ENCODE measurements at regions not wholly inside any gene's neighbourhood (a gene's known extent, or its start where the extent isn't known, plus 50 kb on each side); places are given as distances from the start of the nearest gene placed in this dataset.

DNA sequence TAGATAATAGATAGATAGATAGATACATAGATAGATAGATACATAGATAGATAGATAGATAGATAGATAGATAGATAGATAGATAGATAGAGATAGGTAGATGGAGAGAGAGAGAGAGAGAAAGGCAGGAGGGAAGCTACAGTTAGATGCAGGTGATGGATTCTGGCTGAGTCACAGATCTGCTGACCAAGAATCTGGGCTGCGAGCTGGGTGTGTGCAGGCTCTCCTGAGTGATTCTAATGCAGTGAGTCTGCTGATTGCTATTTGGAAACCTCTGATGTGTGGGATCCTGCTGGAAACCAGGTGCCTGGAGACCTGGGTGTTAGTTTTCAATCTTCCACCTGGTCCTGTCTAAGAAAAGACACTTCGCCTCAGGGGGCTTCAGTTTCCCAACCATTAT, 1441.8 kb downstream of the TBC1D22A start:
- no peak overlapping the region for H3K4me3 Mint-ChIP-seq
- no peaks in the 10 kb centered on the region for H3K4me1 Mint-ChIP-seq
- no peak overlapping the region for H3K27ac Mint-ChIP-seq
- TF ChIP-seq, protein P1, sequence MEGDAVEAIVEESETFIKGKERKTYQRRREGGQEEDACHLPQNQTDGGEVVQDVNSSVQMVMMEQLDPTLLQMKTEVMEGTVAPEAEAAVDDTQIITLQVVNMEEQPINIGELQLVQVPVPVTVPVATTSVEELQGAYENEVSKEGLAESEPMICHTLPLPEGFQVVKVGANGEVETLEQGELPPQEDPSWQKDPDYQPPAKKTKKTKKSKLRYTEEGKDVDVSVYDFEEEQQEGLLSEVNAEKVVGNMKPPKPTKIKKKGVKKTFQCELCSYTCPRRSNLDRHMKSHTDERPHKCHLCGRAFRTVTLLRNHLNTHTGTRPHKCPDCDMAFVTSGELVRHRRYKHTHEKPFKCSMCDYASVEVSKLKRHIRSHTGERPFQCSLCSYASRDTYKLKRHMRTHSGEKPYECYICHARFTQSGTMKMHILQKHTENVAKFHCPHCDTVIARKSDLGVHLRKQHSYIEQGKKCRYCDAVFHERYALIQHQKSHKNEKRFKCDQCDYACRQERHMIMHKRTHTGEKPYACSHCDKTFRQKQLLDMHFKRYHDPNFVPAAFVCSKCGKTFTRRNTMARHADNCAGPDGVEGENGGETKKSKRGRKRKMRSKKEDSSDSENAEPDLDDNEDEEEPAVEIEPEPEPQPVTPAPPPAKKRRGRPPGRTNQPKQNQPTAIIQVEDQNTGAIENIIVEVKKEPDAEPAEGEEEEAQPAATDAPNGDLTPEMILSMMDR (IDR thresholded peaks at IDR 0.05; ENCODE audit: unreplicated experiment in 3 of 3), result no peak
- peaks cover 19% of the 10 kb centered on the region for H3K27me3 Mint-ChIP-seq (ENCODE audit: low read depth)
- no peaks in the 10 kb centered on the region for H3K36me3 Mint-ChIP-seq (ENCODE audit: low read depth)
- no peaks in the 10 kb centered on the region for H3K9me3 Mint-ChIP-seq

DNA sequence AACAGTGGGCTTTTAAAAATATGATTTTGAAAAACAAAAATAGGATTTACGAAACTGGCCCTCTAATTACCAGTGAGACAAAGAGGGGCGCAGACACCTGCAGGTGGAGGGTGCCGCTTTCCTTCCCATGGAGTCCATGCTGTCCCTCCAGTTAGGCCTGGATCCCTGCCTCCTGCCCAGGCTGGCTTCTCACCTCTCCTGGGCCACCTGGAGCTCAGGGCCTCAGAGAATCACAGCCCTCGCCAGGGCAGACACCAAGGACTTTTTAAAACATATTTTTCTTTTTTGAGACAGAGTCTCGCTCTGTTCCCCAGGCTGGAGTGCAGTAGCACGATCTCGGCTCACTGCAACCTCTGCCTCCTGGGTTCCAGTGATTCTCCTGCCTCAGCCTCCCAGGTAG, 1437.2 kb downstream of the TBC1D22A start:
- no peaks in the 10 kb centered on the region for H3K4me1 Mint-ChIP-seq
- H3K4me3 Mint-ChIP-seq, result no peak overlapping the region
- H3K9me3 Mint-ChIP-seq, result peaks cover 4% of the 10 kb centered on the region
- H3K27me3 Mint-ChIP-seq (ENCODE audit: low read depth), result peaks cover 16% of the 10 kb centered on the region
- no peaks in the 10 kb centered on the region for H3K36me3 Mint-ChIP-seq (ENCODE audit: low read depth)
- TF ChIP-seq, protein P1 (IDR thresholded peaks at IDR 0.05; ENCODE audit: unreplicated experiment in 3 of 3), result no peak
- no peak overlapping the region for H3K27ac Mint-ChIP-seq

DNA sequence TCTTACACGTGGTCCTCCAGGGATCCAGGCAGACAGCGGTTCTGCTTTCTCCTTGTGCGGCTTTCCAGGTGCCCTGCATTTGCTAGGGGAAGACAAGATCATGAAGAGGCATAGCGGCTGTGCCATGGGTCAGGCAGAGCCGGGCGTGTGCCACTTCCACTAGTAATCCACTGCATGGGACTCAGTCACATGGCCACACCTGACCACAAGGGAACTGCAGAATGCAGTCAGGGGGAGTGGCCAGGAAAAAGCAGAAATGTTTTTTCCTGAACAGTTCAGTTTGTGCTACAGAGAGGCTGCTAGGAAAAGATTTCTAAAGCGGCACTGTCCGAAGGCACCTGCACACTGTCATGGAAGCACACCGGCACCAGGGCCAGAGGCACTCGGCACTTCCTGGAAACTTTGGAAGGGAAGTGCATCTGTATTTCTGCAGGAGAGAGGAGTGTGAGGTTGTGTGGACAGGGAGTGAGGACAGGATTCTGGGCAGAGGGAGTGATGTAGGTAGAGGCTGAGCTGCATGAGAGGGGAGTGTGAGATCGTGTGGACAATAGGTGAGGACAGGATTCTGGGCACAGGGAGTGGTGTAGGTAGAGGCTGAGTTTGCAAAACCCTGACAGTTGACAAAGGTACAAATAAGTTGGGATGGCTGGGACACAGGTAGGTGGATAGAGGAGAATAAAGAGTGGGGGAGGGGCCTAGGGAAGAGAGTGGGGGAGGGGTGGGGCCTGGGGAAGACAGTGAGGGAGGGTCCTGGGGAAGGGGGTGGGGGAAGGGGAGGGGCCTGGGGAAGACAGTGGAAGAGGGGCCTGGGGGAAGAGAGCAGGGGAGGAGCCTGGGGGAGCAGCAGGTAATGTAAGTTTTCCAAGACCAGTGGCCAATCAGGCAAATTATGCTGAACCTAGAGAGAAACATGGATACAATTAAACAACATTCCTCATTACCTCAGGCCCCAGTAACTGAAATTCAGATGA, 1436.3 kb downstream of the TBC1D22A start:
- Mint-ChIP-seq H3K27ac (no peak overlapping the region), H3K4me1 (no peaks in the 10 kb centered on the region), H3K4me3 (no peak overlapping the region), H3K9me3 (peaks cover 4% of the 10 kb centered on the region), H3K27me3 (ENCODE audit: low read depth) (peaks cover 11% of the 10 kb centered on the region), H3K36me3 (ENCODE audit: low read depth) (no peaks in the 10 kb centered on the region)
- TF ChIP-seq, protein P1 (IDR thresholded peaks at IDR 0.05; ENCODE audit: unreplicated experiment in 3 of 3), result no peak

DNA sequence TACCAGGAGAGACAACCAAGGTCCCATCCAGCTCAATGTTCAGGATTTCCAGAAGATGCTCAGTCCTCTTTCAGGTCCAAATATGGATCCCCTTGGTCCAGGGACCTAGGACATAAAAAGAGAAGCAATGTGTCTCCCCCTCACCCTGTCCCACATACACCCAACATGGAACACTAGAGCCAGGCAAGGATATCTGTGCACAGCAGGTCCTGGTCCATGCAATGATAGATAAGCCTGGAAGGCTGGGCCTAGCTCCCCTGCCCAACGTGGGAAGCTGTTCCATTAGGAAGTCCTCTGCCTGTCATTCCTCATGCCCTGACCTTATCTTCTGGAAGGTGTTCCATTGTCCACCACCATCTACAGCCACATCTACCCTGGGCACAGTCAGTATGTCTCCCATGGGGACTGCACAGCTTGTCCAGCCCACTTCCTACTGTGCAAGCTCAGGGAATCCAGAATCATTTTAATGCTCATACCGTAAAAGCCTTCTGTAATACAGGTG, 1434.8 kb downstream of the TBC1D22A start:
- peaks cover under 1% of the 10 kb centered on the region for H3K36me3 Mint-ChIP-seq (ENCODE audit: low read depth)
- H3K4me3 Mint-ChIP-seq, result no peak overlapping the region
- peaks cover 7% of the 10 kb centered on the region for H3K27me3 Mint-ChIP-seq (ENCODE audit: low read depth)
- H3K27ac Mint-ChIP-seq, result no peak overlapping the region
- no peaks in the 10 kb centered on the region for H3K4me1 Mint-ChIP-seq
- TF ChIP-seq, protein P1 (IDR thresholded peaks at IDR 0.05; ENCODE audit: unreplicated experiment in 3 of 3), result no peak
- peaks cover 7% of the 10 kb centered on the region for H3K9me3 Mint-ChIP-seq

DNA sequence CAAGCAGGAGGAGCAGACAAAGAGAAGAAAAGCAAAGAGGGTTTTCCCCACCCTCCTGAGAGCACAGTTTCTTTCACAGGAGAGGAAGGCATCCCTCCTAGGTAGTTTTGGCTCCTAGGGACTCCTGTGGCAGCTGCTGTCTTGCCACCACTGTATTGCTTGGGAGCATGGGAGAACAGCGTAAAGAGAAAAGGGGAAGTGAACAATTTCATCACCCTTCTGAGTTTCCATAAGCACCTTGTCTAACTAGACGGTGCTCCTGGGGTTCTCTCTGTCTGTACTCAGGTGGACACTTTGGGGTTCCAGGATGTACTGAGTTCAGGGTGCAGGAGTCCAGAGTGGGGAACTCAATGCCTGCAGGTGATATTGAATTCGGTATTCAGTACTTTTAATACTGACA, 1430.5 kb downstream of the TBC1D22A start:
- Mint-ChIP-seq H3K4me1 (no peaks in the 10 kb centered on the region), H3K9me3 (peaks cover 21% of the 10 kb centered on the region), H3K4me3 (no peak overlapping the region), H3K27me3 (ENCODE audit: low read depth) (peaks cover 2% of the 10 kb centered on the region), H3K27ac (no peak overlapping the region), H3K36me3 (ENCODE audit: low read depth) (peaks cover 5% of the 10 kb centered on the region)
- TF ChIP-seq, protein P1 (IDR thresholded peaks at IDR 0.05; ENCODE audit: unreplicated experiment in 3 of 3), result no peak

Measured in nephron (organoid).